ENCODE measurements at regions not wholly inside any gene's neighbourhood (a gene's known extent, or its start where the extent isn't known, plus 50 kb on each side); places are given as distances from the start of the nearest gene placed in this dataset.
"Not testable (repeated sequence)": the region's sequence is repeated elsewhere in the genome, so short reads cannot be mapped to it uniquely, and the experiment has no call there.

- H3K4ac ChIP-seq (ENCODE audit: low read length); H2BK5ac ChIP-seq (ENCODE audit: low read length); H3K9me3 ChIP-seq (replicated peaks in 1 of 2; ENCODE audit: control insufficient read depth in 2 of 2, insufficient read depth in 1 of 2, low read depth in 1 of 2, low read length in 2 of 2); H3K4me1 ChIP-seq (ENCODE audit: control insufficient read depth in 2 of 2, insufficient read depth in 1 of 2, low read depth in 1 of 2, low read length in 2 of 2); H4K8ac ChIP-seq (ENCODE audit: low read depth, low read length); H3K27ac ChIP-seq (replicated peaks; ENCODE audit: low read length); DNase-seq (ENCODE audit: low spot score); H3K79me1 ChIP-seq (ENCODE audit: low read depth, low read length); H2BK12ac ChIP-seq (ENCODE audit: low read length); H3K36me3 ChIP-seq (replicated peaks in 1 of 2; ENCODE audit: control insufficient read depth in 2 of 2, insufficient read depth in 2 of 2, low read length in 2 of 2); H3K4me3 ChIP-seq (ENCODE audit: low read length in 2 of 2); H3K14ac ChIP-seq (ENCODE audit: low read length); H3K27me3 ChIP-seq (ENCODE audit: control insufficient read depth in 3 of 3, insufficient read depth in 3 of 3, low read depth in 1 of 3, low read length in 3 of 3); H2BK15ac ChIP-seq (ENCODE audit: low read length); H3K4me2 ChIP-seq (ENCODE audit: insufficient read depth, low read length, poor library complexity, severe bottlenecking); H2AK5ac ChIP-seq (ENCODE audit: low read depth, low read length); H4K91ac ChIP-seq (ENCODE audit: low read depth, low read length, poor library complexity); H3K23ac ChIP-seq (ENCODE audit: low read depth, low read length, poor library complexity); H3K18ac ChIP-seq (ENCODE audit: low read length); H2AFZ ChIP-seq (ENCODE audit: low read length); H3K9ac ChIP-seq (ENCODE audit: low read depth, low read length, poor library complexity); H2BK120ac ChIP-seq (ENCODE audit: low read depth, low read length): not testable (repeated sequence)
- no CpG with 5 or more reads among the region's 1 CpG for WGBS, 2 donors (ENCODE audit: extremely low coverage in 2 of 2, insufficient read length in 2 of 2, insufficient replicate concordance in 1 of 2)
Measured at GRCh38 chr1:146581229-146581628, 352.4 kb upstream of the NOTCH2NLA start.

DNA sequence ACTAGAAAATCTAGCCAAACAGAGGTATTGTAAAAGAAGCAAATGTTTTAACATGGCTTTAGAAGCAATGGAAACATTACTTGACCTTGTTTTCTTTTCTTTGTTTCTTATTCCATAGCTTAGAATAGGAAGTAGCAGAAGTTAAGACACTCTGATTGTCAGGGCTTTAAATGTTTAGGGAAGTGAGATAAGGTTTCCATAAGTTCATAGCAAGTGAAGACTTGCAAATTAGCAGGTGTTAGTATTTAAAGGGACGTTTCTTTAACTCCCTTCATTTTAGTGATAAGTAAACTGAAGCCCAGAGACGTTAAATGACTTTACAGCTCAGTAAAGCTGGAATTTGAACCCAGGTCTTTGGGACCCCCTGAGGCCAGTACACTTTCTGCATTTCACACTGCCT is 338.7 kb upstream of the NOTCH2NLA start:
- H4K91ac ChIP-seq (ENCODE audit: low read depth, low read length, poor library complexity); H3K36me3 ChIP-seq (replicated peaks in 1 of 2; ENCODE audit: control insufficient read depth in 2 of 2, insufficient read depth in 2 of 2, low read length in 2 of 2); H2AFZ ChIP-seq (ENCODE audit: low read length); H3K79me1 ChIP-seq (ENCODE audit: low read depth, low read length); H3K4me1 ChIP-seq (ENCODE audit: control insufficient read depth in 2 of 2, insufficient read depth in 1 of 2, low read depth in 1 of 2, low read length in 2 of 2); H2BK120ac ChIP-seq (ENCODE audit: low read depth, low read length); H3K4me3 ChIP-seq (ENCODE audit: low read length in 2 of 2); H2AK5ac ChIP-seq (ENCODE audit: low read depth, low read length); H3K9me3 ChIP-seq (replicated peaks in 1 of 2; ENCODE audit: control insufficient read depth in 2 of 2, insufficient read depth in 1 of 2, low read depth in 1 of 2, low read length in 2 of 2); H3K4me2 ChIP-seq (ENCODE audit: insufficient read depth, low read length, poor library complexity, severe bottlenecking); H3K18ac ChIP-seq (ENCODE audit: low read length); H3K9ac ChIP-seq (ENCODE audit: low read depth, low read length, poor library complexity); H3K4ac ChIP-seq (ENCODE audit: low read length); H3K27ac ChIP-seq (replicated peaks; ENCODE audit: low read length); DNase-seq (ENCODE audit: low spot score); H4K8ac ChIP-seq (ENCODE audit: low read depth, low read length); H3K14ac ChIP-seq (ENCODE audit: low read length); H2BK12ac ChIP-seq (ENCODE audit: low read length); H2BK15ac ChIP-seq (ENCODE audit: low read length); H3K27me3 ChIP-seq (ENCODE audit: control insufficient read depth in 3 of 3, insufficient read depth in 3 of 3, low read depth in 1 of 3, low read length in 3 of 3); H2BK5ac ChIP-seq (ENCODE audit: low read length); H3K23ac ChIP-seq (ENCODE audit: low read depth, low read length, poor library complexity): not testable (repeated sequence)
- WGBS, 2 donors (ENCODE audit: extremely low coverage in 2 of 2, insufficient read length in 2 of 2, insufficient replicate concordance in 1 of 2): no CpG with 5 or more reads among the region's 2 CpGs

GRCh38 chr1:146558032-146558431 is 329.2 kb upstream of the NOTCH2NLA start:
- H3K23ac ChIP-seq (ENCODE audit: low read depth, low read length, poor library complexity); H3K18ac ChIP-seq (ENCODE audit: low read length); H2BK120ac ChIP-seq (ENCODE audit: low read depth, low read length); H3K4me3 ChIP-seq (ENCODE audit: low read length in 2 of 2); H2AFZ ChIP-seq (ENCODE audit: low read length); H3K4me2 ChIP-seq (ENCODE audit: insufficient read depth, low read length, poor library complexity, severe bottlenecking); H3K27ac ChIP-seq (replicated peaks; ENCODE audit: low read length); H3K14ac ChIP-seq (ENCODE audit: low read length); H3K4ac ChIP-seq (ENCODE audit: low read length); H4K8ac ChIP-seq (ENCODE audit: low read depth, low read length); H2BK12ac ChIP-seq (ENCODE audit: low read length); H2BK5ac ChIP-seq (ENCODE audit: low read length); H2AK5ac ChIP-seq (ENCODE audit: low read depth, low read length); DNase-seq (ENCODE audit: low spot score); H3K27me3 ChIP-seq (ENCODE audit: control insufficient read depth in 3 of 3, insufficient read depth in 3 of 3, low read depth in 1 of 3, low read length in 3 of 3); H4K91ac ChIP-seq (ENCODE audit: low read depth, low read length, poor library complexity); H3K4me1 ChIP-seq (ENCODE audit: control insufficient read depth in 2 of 2, insufficient read depth in 1 of 2, low read depth in 1 of 2, low read length in 2 of 2); H3K36me3 ChIP-seq (replicated peaks in 1 of 2; ENCODE audit: control insufficient read depth in 2 of 2, insufficient read depth in 2 of 2, low read length in 2 of 2); H2BK15ac ChIP-seq (ENCODE audit: low read length); H3K9ac ChIP-seq (ENCODE audit: low read depth, low read length, poor library complexity); H3K79me1 ChIP-seq (ENCODE audit: low read depth, low read length); H3K9me3 ChIP-seq (replicated peaks in 1 of 2; ENCODE audit: control insufficient read depth in 2 of 2, insufficient read depth in 1 of 2, low read depth in 1 of 2, low read length in 2 of 2): not testable (repeated sequence)
- WGBS, 2 donors (ENCODE audit: extremely low coverage in 2 of 2, insufficient read length in 2 of 2, insufficient replicate concordance in 1 of 2): no CpG with 5 or more reads among the region's 3 CpGs

- not testable (repeated sequence) for H3K4me1 ChIP-seq (ENCODE audit: control insufficient read depth in 2 of 2, insufficient read depth in 1 of 2, low read depth in 1 of 2, low read length in 2 of 2); H2AFZ ChIP-seq (ENCODE audit: low read length); H3K27ac ChIP-seq (replicated peaks; ENCODE audit: low read length); H2BK5ac ChIP-seq (ENCODE audit: low read length); H3K9ac ChIP-seq (ENCODE audit: low read depth, low read length, poor library complexity); H3K27me3 ChIP-seq (ENCODE audit: control insufficient read depth in 3 of 3, insufficient read depth in 3 of 3, low read depth in 1 of 3, low read length in 3 of 3); H2AK5ac ChIP-seq (ENCODE audit: low read depth, low read length); H2BK12ac ChIP-seq (ENCODE audit: low read length); DNase-seq (ENCODE audit: low spot score); H2BK120ac ChIP-seq (ENCODE audit: low read depth, low read length); H3K9me3 ChIP-seq (replicated peaks in 1 of 2; ENCODE audit: control insufficient read depth in 2 of 2, insufficient read depth in 1 of 2, low read depth in 1 of 2, low read length in 2 of 2); H3K18ac ChIP-seq (ENCODE audit: low read length); H3K4ac ChIP-seq (ENCODE audit: low read length); H4K8ac ChIP-seq (ENCODE audit: low read depth, low read length); H3K23ac ChIP-seq (ENCODE audit: low read depth, low read length, poor library complexity); H2BK15ac ChIP-seq (ENCODE audit: low read length); H3K79me1 ChIP-seq (ENCODE audit: low read depth, low read length); H3K4me3 ChIP-seq (ENCODE audit: low read length in 2 of 2); H3K4me2 ChIP-seq (ENCODE audit: insufficient read depth, low read length, poor library complexity, severe bottlenecking); H4K91ac ChIP-seq (ENCODE audit: low read depth, low read length, poor library complexity); H3K36me3 ChIP-seq (replicated peaks in 1 of 2; ENCODE audit: control insufficient read depth in 2 of 2, insufficient read depth in 2 of 2, low read length in 2 of 2); H3K14ac ChIP-seq (ENCODE audit: low read length)
- WGBS, 2 donors (ENCODE audit: extremely low coverage in 2 of 2, insufficient read length in 2 of 2, insufficient replicate concordance in 1 of 2): no CpG with 5 or more reads among the region's 7 CpGs
Measured at GRCh38 chr1:146556405-146556804, 327.6 kb upstream of the NOTCH2NLA start.
